ENCODE measurements at regions not wholly inside any gene's neighbourhood (a gene's known extent, or its start where the extent isn't known, plus 50 kb on each side); places are given as distances from the start of the nearest gene placed in this dataset.

- no peak overlapping the region for H3K4me3 ChIP-seq (ENCODE audit: low read depth, low read length)
- no peak for TF ChIP-seq CTCF (IDR thresholded peaks at IDR 0.05; ENCODE audit: borderline replicate concordance, insufficient read depth, low read depth, low read length)
These were observed 193.6 kb downstream of the FGFR2 start for GRCh38 chr10:121404611-121405010.

- TF ChIP-seq CTCF (IDR thresholded peaks at IDR 0.05; ENCODE audit: borderline replicate concordance, insufficient read depth, low read depth, low read length) = no peak
- H3K4me3 ChIP-seq (ENCODE audit: low read depth, low read length) = no peak overlapping the region
These were observed 193.1 kb downstream of the FGFR2 start for GRCh38 chr10:121405096-121405495.

GRCh38 chr10:121405549-121405948, 192.7 kb downstream of the FGFR2 start:
- no peak overlapping the region for H3K4me3 ChIP-seq (ENCODE audit: low read depth, low read length)
- no peak for TF ChIP-seq CTCF (IDR thresholded peaks at IDR 0.05; ENCODE audit: borderline replicate concordance, insufficient read depth, low read depth, low read length)

GRCh38 chr10:121405953-121406352, 192.3 kb downstream of the FGFR2 start:
- TF ChIP-seq CTCF (IDR thresholded peaks at IDR 0.05; ENCODE audit: borderline replicate concordance, insufficient read depth, low read depth, low read length) = no peak
- no peak overlapping the region for H3K4me3 ChIP-seq (ENCODE audit: low read depth, low read length)

- no peak for TF ChIP-seq CTCF (IDR thresholded peaks at IDR 0.05; ENCODE audit: borderline replicate concordance, insufficient read depth, low read depth, low read length)
- no peak overlapping the region for H3K4me3 ChIP-seq (ENCODE audit: low read depth, low read length)
These were observed 191.3 kb downstream of the FGFR2 start for GRCh38 chr10:121406823-121407545.

GRCh38 chr10:121409466-121410104, 188.7 kb downstream of the FGFR2 start:
- TF ChIP-seq CTCF (IDR thresholded peaks at IDR 0.05; ENCODE audit: borderline replicate concordance, insufficient read depth, low read depth, low read length) = no peak
- no peak overlapping the region for H3K4me3 ChIP-seq (ENCODE audit: low read depth, low read length)

- no peak overlapping the region for H3K4me3 ChIP-seq (ENCODE audit: low read depth, low read length)
- TF ChIP-seq CTCF (IDR thresholded peaks at IDR 0.05; ENCODE audit: borderline replicate concordance, insufficient read depth, low read depth, low read length) = no peak
These were observed 187.2 kb downstream of the FGFR2 start for GRCh38 chr10:121411004-121411403.
